HG02623 (cell line): ENCODE measurements at regions not wholly inside any gene's neighbourhood (a gene's known extent, or its start where the extent isn't known, plus 50 kb on each side); places are given as distances from the start of the nearest gene placed in this dataset.
A peak's percentile ranks its signal among the peaks of the same experiment; 100 is the strongest.

Experiments
- ATAC-seq: cut with Tn5 transposase; IDR thresholded peaks from one replicate; pipeline ENCODE4 v1.9.1; 2021; ENCODE audit warnings: moderate library complexity; ENCODE audit not compliant: unreplicated experiment

GRCh38 chr18:67381608-67382150, 134.8 kb downstream of the DSEL start:
- ATAC-seq: no peak

GRCh38 chr18:67380867-67381266, 135.7 kb downstream of the DSEL start:
- ATAC-seq: no peak

GRCh38 chr18:67379981-67380380, 136.5 kb downstream of the DSEL start:
- no peak for ATAC-seq

- ATAC-seq: no peak
Observed at GRCh38 chr18:67376372-67376771, 140.1 kb downstream of the DSEL start.

- ATAC-seq: no peak
Observed at GRCh38 chr18:67373636-67374035, 142.9 kb downstream of the DSEL start.

GRCh38 chr18:67367540-67367939, 149.0 kb downstream of the DSEL start:
- ATAC-seq: no peak

GRCh38 chr18:67363694-67364093, 152.8 kb downstream of the DSEL start:
- no peak for ATAC-seq

GRCh38 chr18:67362906-67363305, 153.6 kb downstream of the DSEL start:
- no peak for ATAC-seq

- ATAC-seq: peak; percentile 87
Observed at GRCh38 chr18:67359873-67360838, 156.4 kb downstream of the DSEL start.

- ATAC-seq: no peak
Observed at GRCh38 chr18:67358947-67359346, 157.6 kb downstream of the DSEL start.

- ATAC-seq: no peak
Observed at GRCh38 chr18:67354692-67355091, 161.8 kb downstream of the DSEL start.

GRCh38 chr18:67354091-67354490, 162.4 kb downstream of the DSEL start:
- no peak for ATAC-seq

- no peak for ATAC-seq
Observed at GRCh38 chr18:67347438-67347837, 169.1 kb downstream of the DSEL start.

GRCh38 chr18:67342159-67342558, 174.4 kb downstream of the DSEL start:
- ATAC-seq: no peak

GRCh38 chr18:67337696-67338095, 178.8 kb downstream of the DSEL start:
- no peak for ATAC-seq

- ATAC-seq: no peak
Observed at GRCh38 chr18:67331857-67332256, 184.7 kb downstream of the DSEL start.

GRCh38 chr18:67319109-67319508, 197.4 kb downstream of the DSEL start:
- no peak for ATAC-seq

GRCh38 chr18:67318651-67319050, 197.9 kb downstream of the DSEL start:
- no peak for ATAC-seq

GRCh38 chr18:67310826-67311225, 205.7 kb downstream of the DSEL start:
- no peak for ATAC-seq

- ATAC-seq: no peak
Observed at GRCh38 chr18:67308819-67309218, 207.7 kb downstream of the DSEL start.

GRCh38 chr18:67305466-67305865, 211.1 kb downstream of the DSEL start:
- ATAC-seq: no peak

- no peak for ATAC-seq
Observed at GRCh38 chr18:67302043-67302442, 214.5 kb downstream of the DSEL start.
